Suprapubic skin (tissue), 4 donors: ENCODE measurements at regions not wholly inside any gene's neighbourhood (a gene's known extent, or its start where the extent isn't known, plus 50 kb on each side); places are given as distances from the start of the nearest gene placed in this dataset.
"Not testable (repeated sequence)": the region's sequence is repeated elsewhere in the genome, so short reads cannot be mapped to it uniquely, and the experiment has no call there.

ENCODE experiments used
- DNase-seq, 2 donors: peaks; one replicate each; pipeline ENCODE4 v3.0.0-alpha.2; 2019; ENCODE audit warnings: low spot score in 2 of 2
- H3K27ac ChIP-seq: fragments of 200-600 bp; sonication (generic); one replicate; pipeline ENCODE4 v1.5.1; 2019
- H3K27me3 ChIP-seq: fragments of 200-600 bp; sonication (generic); one replicate; pipeline ENCODE4 v1.5.1; 2019
- H3K36me3 ChIP-seq: fragments of 200-600 bp; sonication (generic); one replicate; pipeline ENCODE4 v1.5.1; 2019
- H3K4me1 ChIP-seq: fragments of 200-600 bp; sonication (generic); one replicate; pipeline ENCODE4 v1.5.1; 2019
- H3K4me3 ChIP-seq: fragments of 200-600 bp; sonication (generic); one replicate; pipeline ENCODE4 v1.5.1; 2019; ENCODE audit warnings: mild to moderate bottlenecking
- H3K9me3 ChIP-seq: fragments of 200-600 bp; sonication (generic); one replicate; pipeline ENCODE4 v1.5.1; 2019
- EP300 ChIP-seq: sonication (generic); formaldehyde crosslinking; IDR thresholded peaks from one replicate; pipeline ENCODE4 v1.6.1; 2017; ENCODE audit warnings: antibody characterized with exemption
- POLR2A ChIP-seq, 2 donors: fragments of 450-650 bp; IDR thresholded peaks; one replicate each; pipeline ENCODE4 v1.6.1; 2017; ENCODE audit warnings: antibody characterized with exemption in 2 of 2, mild to moderate bottlenecking in 2 of 2, moderate library complexity in 2 of 2
- POLR2AphosphoS5 ChIP-seq, 3 donors: sonication (generic); formaldehyde crosslinking; IDR thresholded peaks; one replicate each; pipeline ENCODE4 v1.6.1; 2017; ENCODE audit warnings: antibody characterized with exemption in 3 of 3
- WGBS: methylation state at CpG from one replicate; pipeline ENCODE4 v1.1.5; 2018; 5-methylcytosine and 5-hydroxymethylcytosine counted together
- TF ChIP-seq, protein P1 (sequence below), 2 donors: fragments of 200-600 bp in 1 of 2; fragments of 450-650 bp in 1 of 2; sonication (generic) in 1 of 2; IDR thresholded peaks; one replicate each; pipeline ENCODE4 v1.5.1; 2016 to 2019; ENCODE audit warnings: antibody characterized with exemption in 2 of 2, mild to moderate bottlenecking in 1 of 2, moderate library complexity in 1 of 2

DNA sequence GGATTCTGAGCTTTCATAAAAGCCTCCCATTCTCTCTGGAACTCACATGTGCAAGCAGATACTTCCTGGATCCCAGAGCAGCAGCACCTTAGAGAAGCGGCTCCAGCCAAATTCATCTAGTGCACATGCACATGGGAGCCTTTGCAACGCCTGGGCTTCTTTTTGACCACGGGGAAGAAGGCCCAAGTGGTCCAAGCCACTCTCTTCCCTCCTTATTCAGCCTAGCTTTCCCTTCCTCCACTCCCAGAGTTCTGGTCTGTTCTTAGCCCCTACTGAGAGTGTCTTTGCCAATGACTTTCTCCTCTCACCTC lies 118.7 kb downstream of the ZNF365 start:
- DNase-seq, result no peak
- Histone ChIP-seq H3K27ac (no peak overlapping the region), H3K36me3 (no peaks in the 10 kb centered on the region), H3K4me3 (no peak overlapping the region), H3K4me1 (peaks cover 13% of the 10 kb centered on the region), H3K9me3 (no peaks in the 10 kb centered on the region), H3K27me3 (no peaks in the 10 kb centered on the region)
- TF ChIP-seq POLR2A (IDR thresholded peaks at IDR 0.05) (no peak), POLR2AphosphoS5 (IDR thresholded peaks at IDR 0.05) (no peak), EP300 (no peak)
- TF ChIP-seq, protein P1, sequence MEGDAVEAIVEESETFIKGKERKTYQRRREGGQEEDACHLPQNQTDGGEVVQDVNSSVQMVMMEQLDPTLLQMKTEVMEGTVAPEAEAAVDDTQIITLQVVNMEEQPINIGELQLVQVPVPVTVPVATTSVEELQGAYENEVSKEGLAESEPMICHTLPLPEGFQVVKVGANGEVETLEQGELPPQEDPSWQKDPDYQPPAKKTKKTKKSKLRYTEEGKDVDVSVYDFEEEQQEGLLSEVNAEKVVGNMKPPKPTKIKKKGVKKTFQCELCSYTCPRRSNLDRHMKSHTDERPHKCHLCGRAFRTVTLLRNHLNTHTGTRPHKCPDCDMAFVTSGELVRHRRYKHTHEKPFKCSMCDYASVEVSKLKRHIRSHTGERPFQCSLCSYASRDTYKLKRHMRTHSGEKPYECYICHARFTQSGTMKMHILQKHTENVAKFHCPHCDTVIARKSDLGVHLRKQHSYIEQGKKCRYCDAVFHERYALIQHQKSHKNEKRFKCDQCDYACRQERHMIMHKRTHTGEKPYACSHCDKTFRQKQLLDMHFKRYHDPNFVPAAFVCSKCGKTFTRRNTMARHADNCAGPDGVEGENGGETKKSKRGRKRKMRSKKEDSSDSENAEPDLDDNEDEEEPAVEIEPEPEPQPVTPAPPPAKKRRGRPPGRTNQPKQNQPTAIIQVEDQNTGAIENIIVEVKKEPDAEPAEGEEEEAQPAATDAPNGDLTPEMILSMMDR (IDR thresholded peaks at IDR 0.05), result no peak
- WGBS, result 42% methylated on average over 3 of the region's 3 CpGs

DNA sequence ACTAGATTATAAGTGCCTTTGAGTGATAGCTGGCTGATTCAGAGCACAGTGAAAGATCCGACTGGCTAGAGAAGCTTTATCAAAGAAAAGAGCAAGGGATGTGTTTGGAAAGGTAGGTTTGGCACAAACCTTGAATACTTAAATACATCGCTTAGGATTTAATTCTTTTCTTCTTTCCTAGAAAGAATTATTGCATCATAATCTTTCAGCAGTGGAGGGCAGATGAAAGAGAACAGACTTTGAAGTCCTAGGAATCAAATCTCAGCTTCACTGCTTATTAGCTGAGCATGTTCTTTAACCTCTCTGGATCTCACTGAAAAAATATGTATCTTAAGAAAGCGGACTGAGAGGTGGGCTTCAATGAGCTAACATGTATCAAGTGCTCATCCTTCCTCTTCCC lies 122.8 kb downstream of the ZNF365 start:
- Histone ChIP-seq H3K4me3 (no peak overlapping the region), H3K36me3 (no peaks in the 10 kb centered on the region), H3K27me3 (no peaks in the 10 kb centered on the region), H3K27ac (no peak overlapping the region), H3K4me1 (peaks cover 11% of the 10 kb centered on the region), H3K9me3 (no peaks in the 10 kb centered on the region)
- DNase-seq, result no peak
- WGBS, result 46% methylated on average over 3 of the region's 3 CpGs
- no peak for TF ChIP-seq POLR2A (IDR thresholded peaks at IDR 0.05)
- no peak for TF ChIP-seq POLR2AphosphoS5 (IDR thresholded peaks at IDR 0.05)
- no peak for TF ChIP-seq EP300
- TF ChIP-seq, protein P1 (IDR thresholded peaks at IDR 0.05), result no peak

DNA sequence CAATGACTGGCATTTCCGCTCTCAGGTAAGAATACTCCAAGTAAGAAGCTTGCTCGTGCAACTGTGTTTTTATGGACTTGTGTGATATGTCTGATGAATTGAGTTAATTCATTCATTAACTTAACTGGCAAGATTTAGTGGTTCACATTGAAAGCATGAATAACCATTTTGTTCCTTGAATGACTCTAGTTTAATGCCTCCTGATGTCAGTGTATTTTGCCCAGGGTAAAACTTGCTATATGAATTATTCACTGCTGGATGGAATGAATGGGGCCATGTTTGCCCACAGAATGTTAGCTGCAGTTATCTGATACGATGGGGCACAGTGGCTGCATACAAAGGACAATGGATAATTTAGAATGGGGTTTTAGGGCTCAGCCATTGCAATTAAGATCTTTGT lies 124.1 kb downstream of the ZNF365 start:
- Histone ChIP-seq H3K4me1 (peaks cover 5% of the 10 kb centered on the region), H3K9me3 (no peaks in the 10 kb centered on the region), H3K36me3 (no peaks in the 10 kb centered on the region), H3K4me3 (no peak overlapping the region), H3K27me3 (no peaks in the 10 kb centered on the region), H3K27ac (no peak overlapping the region)
- no peak for DNase-seq
- no peak for TF ChIP-seq POLR2AphosphoS5 (IDR thresholded peaks at IDR 0.05)
- no peak for TF ChIP-seq POLR2A (IDR thresholded peaks at IDR 0.05)
- TF ChIP-seq, protein P1 (IDR thresholded peaks at IDR 0.05), result no peak
- no peak for TF ChIP-seq EP300
- 69% methylated on average over 3 of the region's 3 CpGs for WGBS

DNA sequence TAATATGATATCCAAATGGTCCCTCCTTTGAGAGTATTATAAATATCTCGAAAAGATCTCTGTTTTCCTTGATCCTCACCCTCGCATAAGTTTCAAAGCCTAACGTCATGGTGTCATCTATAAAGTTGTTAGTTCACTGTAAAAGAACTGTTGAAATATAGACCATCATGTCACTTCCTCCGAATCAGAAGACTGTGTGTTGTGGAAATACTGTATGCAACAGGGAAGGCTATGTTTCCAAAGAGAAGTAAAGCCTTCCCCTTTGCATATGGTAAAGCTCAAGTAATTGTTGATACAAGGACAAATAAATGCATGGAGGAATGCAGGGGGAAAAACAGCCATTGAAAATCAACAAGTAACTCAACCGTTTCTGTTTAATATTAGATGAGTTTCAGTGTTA lies 125.9 kb downstream of the ZNF365 start:
- WGBS, result 64% methylated on average over 5 of the region's 5 CpGs
- DNase-seq, H3K27me3 ChIP-seq, H3K36me3 ChIP-seq, H3K9me3 ChIP-seq, H3K4me1 ChIP-seq, H3K27ac ChIP-seq, H3K4me3 ChIP-seq: not testable (repeated sequence)

DNA sequence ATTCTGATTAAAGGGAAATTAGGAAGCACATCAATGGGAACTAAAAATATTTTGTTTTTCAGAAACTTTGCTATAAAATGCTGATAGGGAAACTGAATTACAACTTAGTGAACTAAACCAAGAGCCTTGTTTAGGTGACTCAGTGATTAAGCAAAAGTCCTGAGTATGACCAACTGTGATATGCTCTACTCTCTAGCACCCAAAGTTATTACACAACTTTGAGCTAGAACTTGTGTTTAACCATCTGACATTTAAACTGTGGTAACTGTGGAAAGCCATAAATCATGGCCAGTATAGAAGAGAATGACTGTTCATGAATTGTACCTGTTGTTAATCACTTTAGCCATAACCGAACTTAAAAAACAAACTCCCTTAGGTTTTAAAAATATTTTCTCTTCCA lies 127.4 kb downstream of the ZNF365 start:
- WGBS, result 58% methylated on average over 1 of the region's 1 CpG
- no peaks in the 10 kb centered on the region for H3K27me3 ChIP-seq
- no peak overlapping the region for H3K27ac ChIP-seq
- H3K9me3 ChIP-seq, result no peaks in the 10 kb centered on the region
- peaks cover 5% of the 10 kb centered on the region for H3K4me1 ChIP-seq
- no peak for TF ChIP-seq POLR2A (IDR thresholded peaks at IDR 0.05)
- H3K36me3 ChIP-seq, result no peaks in the 10 kb centered on the region
- no peak overlapping the region for H3K4me3 ChIP-seq
- no peak for DNase-seq

DNA sequence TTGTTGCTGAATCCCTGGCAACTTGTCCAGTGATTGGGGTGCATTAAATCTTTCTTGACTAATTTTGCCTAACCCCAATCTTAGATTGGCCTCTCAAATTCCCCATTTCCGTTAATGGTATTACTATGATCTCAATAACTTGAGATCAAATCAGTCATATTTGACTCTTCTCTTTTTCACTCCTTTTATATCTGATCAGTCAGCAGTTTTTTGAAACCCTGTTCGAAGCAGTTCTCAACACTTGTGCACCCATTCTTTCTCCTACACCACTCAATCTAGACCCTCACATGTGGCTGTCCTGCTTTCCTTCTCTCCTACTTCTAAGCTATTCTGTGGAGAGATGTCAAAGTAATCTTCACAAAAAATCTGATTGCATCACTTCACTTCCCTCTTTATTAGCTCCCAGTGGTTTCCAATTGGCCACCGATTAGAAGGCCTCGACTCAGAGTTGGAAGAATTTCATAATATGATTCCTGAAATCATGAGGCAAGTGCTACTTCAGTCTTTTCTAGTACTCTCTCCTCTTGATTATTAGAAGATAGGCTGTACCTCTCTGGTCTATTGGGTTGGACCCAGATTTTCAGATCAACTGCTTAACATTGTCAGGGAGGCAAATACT lies 128.9 kb downstream of the ZNF365 start:
- Histone ChIP-seq H3K4me1 (peaks cover 5% of the 10 kb centered on the region), H3K4me3 (no peak overlapping the region), H3K36me3 (no peaks in the 10 kb centered on the region), H3K27ac (no peak overlapping the region), H3K27me3 (no peaks in the 10 kb centered on the region), H3K9me3 (no peaks in the 10 kb centered on the region)
- no peak for DNase-seq
- 68% methylated on average over 4 of the region's 4 CpGs for WGBS
- TF ChIP-seq EP300, result no peak
- TF ChIP-seq POLR2AphosphoS5 (IDR thresholded peaks at IDR 0.05), result no peak
- TF ChIP-seq POLR2A (IDR thresholded peaks at IDR 0.05), result no peak
- TF ChIP-seq, protein P1 (IDR thresholded peaks at IDR 0.05), result no peak
